EH (cell line): ENCODE measurements at regions not wholly inside any gene's neighbourhood (a gene's known extent, or its start where the extent isn't known, plus 50 kb on each side); places are given as distances from the start of the nearest gene placed in this dataset.

Experiments used
- DNase-seq: peaks from one replicate; pipeline ENCODE4 v3.0.0-alpha.2; 2015; ENCODE audit warnings: low read depth

DNA sequence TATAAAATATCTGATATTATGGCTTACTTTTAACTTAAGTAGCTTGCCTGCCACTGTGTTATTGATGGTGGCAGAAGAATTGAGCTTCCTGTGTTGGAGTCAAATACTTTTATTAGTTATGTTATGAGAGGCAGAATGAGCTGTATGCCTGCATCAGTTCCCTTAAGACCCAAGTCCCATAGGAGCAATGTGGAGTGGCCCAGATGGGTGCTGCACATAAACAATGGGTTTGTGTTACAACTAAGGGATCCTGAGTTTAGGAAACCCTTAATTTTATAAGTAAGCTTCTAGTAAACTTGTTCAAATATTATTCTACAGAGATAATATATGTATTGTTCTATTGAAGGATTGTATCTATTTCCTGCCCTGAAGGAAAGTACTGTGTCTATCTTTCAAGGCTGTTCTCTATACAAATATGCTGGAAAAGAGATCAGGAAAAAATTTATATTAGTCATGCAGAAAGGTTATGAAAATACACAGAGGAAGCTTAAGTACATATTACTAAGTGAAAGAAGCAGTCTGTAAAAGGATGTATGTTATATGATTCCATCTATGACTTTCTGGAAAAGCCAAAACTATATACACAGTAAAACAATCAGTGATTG is 2018.0 kb upstream of the PCDH20 start:
- DNase-seq, result peak; percentile 71

DNA sequence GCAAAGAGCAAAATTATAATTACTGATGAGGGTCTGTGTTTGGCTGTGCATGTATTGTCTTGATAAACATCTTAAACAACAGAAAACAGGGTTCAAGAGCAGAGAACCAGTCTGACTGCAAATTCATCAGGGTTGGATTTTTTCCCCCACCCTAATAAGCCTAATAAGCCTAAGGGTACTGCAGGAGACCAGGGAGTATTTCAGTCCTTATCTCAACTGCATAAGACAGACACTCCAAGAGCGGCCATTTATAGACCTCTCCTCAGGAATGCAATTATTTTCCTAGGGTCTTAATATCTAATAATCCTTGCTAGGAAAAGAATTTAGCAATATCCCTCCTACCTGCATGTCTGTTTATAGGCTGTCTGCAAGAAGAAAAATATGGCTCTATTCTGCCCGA is 2011.5 kb upstream of the PCDH20 start:
- DNase-seq, result no peak

DNA sequence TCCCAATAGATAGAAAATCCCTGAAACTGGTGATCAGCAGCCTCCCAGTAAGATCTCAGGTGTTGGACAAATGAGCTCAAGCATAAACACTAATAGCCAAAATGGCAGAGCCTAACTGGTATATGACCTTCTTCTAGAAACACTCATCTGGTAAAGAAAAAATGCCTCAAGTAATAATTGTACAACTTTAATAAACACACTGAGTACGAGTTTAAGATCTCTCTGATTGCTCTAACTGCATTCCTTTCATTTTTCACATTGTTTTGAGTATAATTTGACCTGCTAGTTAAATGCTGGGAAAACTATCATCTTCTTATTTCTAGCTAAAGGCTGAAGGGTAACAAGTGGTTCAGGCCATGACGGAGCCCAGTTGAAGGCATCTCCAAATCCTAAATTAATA is 2009.5 kb upstream of the PCDH20 start:
- DNase-seq, result peak; percentile 74

DNA sequence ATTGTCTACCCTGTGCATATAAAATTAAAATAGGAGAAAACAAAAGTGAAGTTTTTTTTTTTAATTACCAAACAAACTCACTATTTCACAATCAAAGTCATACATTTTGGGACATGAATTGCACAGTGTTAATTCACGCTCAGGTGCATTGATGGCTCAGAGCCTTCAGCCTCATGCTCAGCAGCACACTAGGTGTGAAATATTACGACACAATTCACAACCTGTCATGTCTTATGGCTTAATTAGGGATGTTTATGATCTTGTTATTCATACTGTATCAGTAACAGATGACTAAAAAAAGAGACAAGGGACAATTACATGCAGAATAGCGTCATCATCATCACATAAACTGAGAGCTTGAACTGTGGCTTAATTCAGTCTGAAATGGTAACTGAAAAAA is 2005.5 kb upstream of the PCDH20 start:
- DNase-seq, result no peak

DNA sequence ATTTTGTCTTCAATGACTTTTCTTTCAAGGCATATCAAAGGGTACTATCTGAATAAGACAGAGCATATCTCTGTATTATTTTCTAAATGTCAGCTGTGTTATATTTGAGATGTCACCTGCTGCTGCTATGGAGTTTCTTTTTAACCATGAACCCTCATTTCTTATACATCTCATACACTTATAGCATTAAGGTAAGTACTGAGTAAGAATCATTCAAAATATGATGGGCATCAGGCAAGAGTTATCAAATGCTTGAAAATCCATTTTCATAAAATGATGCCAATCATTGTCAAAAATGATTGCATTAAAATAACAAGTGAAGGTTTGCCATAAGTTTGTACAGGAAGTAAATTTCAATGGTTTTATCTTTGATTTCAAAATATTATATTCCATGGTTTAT is 2005.0 kb upstream of the PCDH20 start:
- no peak for DNase-seq

DNA sequence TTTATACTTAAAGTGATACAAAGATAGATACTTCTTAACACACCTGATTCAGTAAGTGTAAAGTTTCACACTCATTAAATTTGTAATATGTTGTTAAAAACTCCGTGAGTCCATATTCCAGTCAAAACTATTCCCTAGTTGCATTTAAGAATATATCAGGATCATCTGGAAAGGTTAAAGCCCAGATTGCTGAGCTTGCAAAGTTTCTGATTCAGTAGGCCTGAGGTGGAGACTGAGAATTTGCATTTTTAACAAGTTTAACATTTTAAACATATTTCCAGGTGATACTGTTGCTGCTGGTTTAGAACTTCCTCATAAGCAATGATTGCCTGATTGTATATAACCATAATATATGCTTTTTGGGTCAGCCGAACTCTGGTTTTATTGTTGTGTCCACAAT is 1998.6 kb upstream of the PCDH20 start:
- no peak for DNase-seq

DNA sequence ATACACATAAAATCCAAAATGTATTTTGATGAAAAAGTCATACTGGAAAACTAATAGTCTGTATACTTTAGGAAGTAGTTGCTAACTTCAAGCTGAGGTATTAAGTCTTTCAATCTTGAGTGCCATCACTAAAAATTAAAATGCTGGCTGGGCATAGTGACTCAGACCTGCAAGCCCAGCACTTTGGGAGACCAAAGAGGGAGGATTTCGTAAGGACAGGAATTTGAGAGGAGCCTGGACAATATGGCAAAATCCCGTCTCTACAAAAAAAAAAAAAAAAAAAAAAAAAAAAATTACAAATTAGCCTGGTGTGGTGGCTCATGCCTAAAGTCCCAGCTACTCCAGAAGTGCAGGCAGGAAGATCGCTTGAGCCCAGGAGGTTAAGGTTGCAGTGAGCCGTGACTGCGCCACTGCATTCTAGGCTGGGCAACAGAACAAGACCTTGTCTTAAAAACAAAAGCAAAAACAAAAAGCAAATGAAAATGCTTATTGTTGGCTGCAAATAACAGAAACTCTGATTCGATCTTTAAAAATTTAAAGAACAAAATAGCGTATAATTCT is 1994.2 kb upstream of the PCDH20 start:
- DNase-seq, result peak; percentile 21

DNA sequence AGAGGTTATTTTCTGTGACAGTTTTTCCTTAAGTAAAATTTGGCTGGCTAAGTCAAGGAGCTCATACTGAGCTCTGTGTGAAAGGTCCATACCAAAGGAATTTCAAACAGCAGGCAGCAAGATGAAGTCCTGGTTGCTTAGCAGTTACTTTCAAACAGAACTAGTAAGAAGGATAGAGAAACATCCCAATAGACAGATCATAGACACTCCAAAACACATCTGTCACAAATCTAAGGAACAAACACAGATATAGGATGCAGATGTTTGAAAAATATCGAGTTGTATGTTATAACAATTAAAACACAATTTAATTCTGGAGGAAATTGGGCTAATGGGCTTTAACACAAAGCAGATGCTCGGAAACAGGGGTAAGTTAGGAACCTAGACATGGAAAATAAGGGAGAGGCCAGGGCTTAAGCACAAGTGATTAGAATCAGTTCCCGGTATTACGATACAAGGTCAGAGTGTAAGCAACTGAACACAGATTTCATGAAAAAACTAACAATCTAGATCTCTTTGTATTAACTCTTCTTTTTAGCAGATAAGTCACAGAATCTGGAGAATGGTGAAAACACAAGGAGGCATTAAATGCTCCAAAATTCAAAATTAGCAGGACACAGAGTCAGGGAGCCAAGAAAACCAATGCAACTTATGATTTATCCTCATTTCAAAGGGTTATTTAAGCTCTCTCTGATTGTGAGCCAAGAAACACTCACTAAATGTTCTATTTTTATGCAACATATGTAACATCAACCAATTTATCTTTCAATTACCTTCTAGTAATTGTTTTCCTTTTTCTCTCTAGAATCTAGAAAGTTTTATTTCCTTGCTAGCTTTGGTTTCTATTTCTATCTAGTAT is 1992.9 kb upstream of the PCDH20 start:
- DNase-seq, result peak; percentile 41

DNA sequence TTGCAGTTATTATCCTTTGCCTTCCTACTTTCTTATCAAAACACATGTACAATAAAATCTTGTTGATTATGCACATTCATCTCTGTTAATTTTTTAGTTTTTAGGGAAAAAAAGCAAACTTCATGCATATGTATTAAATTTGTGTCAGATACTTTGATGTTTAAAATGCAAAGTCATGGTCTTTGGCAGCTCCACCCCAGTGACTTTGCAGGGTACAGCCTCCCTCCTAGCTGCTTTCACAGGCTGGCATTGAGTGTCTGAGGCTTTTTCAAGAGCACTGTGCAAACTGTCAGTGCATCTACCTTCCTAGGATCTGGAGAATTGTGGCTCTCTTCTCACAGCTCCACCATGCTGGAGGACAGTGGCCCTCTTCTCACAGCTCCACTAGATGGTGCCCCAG is 1988.1 kb upstream of the PCDH20 start:
- peak; percentile 12 for DNase-seq

DNA sequence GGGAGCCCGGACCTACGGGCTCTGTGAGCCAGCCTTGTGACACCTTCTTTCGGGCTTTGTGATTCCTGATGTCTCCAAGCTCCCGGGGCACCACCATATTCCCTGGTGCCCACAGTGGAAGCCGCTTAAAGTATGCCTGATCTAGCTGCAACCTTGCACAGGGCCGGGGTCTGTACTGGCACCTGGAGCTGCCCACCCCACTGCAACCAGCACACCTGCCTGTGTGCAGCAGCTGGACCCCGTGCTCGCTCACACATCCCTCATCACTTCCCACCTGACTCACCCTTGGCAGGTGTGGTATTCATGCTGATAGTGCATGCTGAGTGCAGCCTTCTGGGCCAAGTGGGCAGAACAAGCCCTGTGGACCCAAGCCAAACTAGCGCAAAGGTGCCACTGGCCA is 1981.1 kb upstream of the PCDH20 start:
- DNase-seq, result no peak

DNA sequence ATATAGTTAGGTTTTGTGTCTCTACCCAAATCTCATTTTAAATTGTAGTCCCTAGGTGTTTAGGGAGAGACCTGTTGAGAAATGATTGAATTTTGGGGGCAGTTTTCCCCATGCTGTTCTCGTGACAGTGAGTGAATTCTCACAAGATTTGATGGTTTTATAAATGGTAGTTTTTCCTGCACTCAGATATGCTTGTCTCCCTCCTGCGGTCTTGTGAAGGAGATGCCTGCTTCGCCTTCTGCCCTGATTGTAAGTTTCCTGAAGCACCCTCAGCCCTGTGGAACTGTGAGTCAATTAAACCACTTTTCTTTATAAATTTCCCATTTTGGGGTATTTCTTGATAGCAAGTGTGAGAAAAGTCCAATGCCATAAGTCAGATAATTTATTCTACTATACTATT is 1977.5 kb upstream of the PCDH20 start:
- no peak for DNase-seq

DNA sequence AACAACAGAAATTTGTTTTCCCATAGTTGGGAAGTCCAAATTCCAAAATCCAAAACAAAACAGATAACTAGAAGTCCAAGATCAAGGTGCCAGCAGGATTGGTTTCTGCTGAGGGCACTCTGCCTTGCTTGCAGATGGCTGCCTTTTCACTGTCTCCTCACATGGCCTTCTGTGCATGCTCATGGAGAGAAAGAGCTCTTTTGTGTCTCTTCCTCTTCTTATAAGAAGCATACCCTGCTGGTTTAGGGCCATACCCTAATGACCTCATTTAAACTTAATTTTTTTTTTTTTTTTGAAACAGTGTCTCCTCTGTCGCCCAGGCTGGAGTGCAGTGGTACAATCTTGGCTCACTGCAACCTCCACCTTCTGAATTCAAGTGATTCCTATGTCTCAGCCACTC is 1974.1 kb upstream of the PCDH20 start:
- no peak for DNase-seq

DNA sequence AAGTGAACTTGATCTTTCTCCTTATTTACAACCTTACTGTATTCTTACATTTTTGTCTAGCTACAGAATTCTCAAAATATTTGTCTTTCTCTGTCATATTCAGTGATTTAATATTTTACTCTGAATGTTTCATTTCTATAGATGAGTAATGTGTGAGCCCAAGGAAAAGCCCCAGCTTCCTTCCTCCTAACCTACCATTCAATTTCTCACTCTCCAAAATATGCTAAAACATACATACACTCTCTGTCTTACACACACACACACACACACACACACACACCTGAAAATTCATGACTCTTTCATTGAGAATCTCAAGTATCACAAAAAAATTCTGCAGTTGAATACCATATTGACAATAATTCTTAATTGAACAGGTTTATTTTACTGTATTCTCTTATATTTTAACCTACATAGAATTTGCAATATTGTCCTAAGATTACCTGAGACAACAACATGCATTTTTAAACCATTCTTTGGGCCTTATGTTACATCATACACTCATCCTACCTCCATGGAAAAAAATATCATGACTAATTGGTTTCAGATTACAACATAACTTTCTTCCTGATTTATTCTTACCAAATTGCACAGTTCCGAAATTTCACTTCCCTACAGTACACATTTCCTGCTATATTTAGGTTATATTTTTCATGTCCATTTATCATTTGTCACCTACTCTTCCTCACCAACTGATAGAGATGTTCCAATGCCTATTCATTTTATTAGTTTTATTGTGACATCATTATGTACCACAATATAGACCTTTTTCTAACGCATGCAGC is 1965.6 kb upstream of the PCDH20 start:
- no peak for DNase-seq

DNA sequence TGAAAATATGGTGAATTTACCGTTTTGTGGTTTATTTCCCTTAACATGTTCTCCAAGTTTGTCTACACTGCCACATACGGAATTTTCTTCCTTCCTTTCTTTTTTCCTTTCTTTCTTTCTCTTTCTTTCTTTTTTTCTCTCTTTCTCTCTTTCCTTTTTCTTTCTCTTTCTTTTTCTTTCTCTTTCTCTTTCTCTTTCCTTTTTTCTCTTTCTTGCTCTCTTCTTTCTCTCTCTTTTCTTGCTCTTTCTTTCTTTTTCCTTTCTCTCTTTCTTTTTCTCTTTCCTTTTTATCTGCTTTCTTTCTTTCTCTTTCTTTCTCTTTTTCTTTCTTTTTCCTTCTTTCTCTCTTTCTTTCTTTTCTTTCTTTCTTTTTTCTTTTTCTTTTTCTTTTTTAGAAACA is 1962.3 kb upstream of the PCDH20 start:
- DNase-seq, result no peak

DNA sequence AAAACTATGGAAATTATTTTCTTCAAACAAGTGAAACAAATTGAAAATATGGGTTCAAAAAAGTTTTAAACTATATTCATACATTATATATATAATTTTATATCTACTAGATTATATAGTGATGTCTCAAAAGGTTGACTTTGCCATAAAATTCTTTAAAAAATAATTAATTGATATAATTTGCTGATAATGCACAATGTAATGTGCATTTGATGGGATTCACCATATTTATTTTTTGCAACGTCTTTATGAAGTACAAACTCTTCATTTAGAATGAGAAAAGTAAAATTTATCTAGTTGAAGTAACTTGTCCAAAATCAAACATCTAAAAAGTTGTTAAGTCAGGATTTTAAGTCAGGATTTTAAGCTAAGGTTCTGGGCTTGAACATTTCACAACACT is 1954.5 kb upstream of the PCDH20 start:
- DNase-seq, result no peak

DNA sequence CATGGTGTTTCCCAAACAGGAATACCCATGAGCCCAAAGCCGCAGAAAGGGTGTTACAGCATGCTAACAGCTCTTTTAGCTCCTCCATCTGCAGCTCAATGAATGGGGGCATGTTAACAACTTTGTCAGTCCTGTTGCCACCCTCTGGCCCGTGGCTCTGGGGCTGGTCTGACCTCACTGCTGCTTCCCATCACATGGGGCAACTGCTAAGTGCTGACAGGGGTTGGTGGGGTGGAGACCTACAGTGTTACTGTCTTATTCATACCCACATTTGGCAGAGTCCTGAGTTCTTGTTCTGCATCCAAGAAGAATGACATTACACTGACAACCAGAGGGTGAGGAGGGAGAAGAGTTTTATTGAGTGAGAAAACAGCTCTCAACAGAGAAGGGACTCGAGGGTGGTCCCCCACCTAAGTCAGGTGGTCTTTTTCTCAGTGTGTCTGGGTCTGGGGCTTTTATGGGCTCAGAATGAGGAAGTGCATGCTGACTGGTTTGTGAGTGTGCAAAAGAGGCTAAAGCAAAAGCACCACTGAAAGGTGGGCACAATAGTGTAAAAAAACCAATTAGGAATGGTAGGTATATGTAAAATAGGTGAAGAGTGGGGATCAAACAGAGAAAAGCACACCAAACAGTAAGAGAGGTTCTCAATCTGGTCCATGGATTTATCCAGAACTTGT is 1952.0 kb upstream of the PCDH20 start:
- peak; percentile 6 for DNase-seq

DNA sequence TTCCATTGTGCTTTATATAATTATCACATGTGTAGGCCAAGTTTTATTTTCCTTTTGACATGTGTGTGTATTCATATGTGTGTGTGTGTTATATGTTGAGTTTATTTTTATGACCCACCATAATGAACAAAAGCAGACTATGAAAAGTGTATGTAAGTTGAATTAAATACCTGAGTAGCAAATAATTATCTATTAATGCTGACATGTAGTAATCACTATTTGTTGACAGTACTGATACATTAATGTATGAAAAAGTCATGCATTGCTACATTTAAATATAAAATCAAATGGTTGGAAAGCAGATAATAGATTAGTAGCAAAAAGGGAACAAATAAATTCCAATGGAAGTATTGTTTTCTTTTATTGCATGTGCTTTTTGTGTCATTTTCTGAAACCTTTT is 1948.5 kb upstream of the PCDH20 start:
- no peak for DNase-seq

DNA sequence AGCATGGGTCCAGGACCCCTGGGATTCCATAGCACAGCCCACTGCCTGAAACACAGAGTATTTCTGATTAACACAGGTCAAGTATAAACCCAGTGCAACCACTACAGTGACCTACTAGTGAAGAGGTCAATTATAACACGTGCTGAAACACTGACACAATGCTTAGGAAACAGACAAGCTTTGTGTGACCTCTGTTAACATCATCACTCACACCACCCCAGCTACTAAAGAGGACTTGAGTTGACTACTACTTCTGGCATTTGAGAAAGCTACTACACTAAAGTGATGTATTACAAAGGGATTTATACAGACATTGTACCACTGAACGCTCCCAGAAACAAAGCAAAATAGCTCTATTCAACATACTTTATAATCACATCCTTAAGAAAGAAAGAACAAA is 1935.9 kb upstream of the PCDH20 start:
- peak; percentile 8 for DNase-seq

DNA sequence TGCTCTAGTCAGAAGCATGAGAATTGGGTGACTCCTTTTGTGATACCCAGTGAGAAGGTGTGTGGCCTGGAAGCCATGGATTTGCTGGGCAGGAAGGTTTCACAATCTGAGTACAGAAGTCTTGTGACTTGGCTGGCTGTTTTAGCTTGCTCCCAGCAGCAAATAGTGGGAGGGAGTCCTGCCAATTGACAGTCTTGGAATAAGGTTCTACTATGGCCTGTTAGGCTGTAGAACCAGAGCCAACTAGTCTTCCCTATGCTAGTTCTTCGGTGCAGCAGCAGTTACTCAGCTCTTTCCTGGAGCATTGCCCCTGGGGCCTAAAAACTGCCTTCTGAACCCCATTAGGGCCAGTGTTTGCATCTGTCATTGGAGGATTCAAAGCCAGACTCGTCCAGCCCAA is 1935.4 kb upstream of the PCDH20 start:
- DNase-seq, result no peak

DNA sequence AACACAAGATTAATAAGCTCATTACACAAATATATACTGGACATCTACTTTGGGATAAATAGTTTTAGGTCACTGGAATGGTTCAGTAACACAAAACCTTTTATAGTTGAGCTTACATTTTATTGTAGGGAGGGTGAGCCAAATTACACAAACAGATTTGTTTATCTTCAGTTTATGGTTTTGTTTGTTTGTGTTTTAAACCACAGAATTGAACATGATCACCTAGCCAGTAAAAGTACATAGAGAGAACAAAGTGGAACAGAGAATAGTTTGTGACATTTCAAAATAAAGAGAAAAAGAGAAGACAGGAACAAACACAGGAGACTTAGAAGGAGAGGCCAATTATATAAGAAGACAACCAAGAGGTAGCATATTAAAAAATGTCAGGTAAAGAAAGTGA is 1930.2 kb upstream of the PCDH20 start:
- DNase-seq, result no peak

DNA sequence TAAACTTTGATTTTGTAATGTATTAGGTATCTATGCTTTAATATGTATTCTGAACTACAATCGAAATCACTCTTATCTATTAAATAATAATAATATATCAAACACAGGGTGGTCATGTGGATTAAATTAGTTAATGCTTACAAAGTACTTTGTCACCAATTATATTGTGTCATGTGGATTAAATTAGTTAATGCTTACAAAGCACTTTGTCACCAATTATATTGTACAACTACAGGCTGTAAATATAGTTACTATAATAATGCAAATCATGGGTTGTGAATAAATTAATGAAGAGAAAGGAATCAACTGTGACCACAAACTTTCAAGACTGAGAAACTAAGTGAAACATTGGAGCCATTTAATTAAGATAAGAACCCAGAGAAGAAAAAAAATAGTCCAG is 1929.1 kb upstream of the PCDH20 start:
- no peak for DNase-seq

DNA sequence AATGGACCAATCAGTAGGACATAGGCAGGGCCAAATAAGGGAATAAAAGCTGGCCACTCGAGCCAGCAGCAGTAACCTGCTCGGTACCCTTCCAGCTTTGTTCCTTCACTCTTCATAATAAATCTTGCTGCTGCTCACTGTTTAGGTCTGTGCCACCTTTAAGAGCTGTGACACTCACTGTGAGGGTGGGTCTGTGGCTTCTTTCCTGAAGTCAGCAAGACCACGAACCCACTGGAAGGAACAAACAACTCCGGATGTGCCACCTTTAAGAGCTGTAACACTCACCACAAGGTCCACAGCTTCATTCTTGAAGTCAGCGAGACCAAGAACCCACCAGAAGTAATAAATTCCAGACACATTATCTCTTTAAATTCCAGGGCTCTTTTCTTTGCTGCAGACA is 1922.3 kb upstream of the PCDH20 start:
- DNase-seq, result no peak
